HepG2 (cell line): ENCODE measurements at regions not wholly inside any gene's neighbourhood (a gene's known extent, or its start where the extent isn't known, plus 50 kb on each side); places are given as distances from the start of the nearest gene placed in this dataset.

ENCODE experiments used
- CAMTA2 ChIP-seq: sonication (generic); formaldehyde crosslinking; IDR thresholded peaks from 2 replicates; pipeline ENCODE4 v1.4.0; 2020; ENCODE audit warnings: mild to moderate bottlenecking, missing genetic modification reagents, borderline replicate concordance
- KLF16 ChIP-seq, 2 experiments: sonication (generic) in 1 of 2; formaldehyde crosslinking in 1 of 2; IDR thresholded peaks; 2 replicates each; pipeline versions ENCODE4 v1.6.1 to v1.8.0; 2016 to 2023; ENCODE audit warnings: missing genetic modification reagents in 2 of 2, missing compliant biosample characterization in 1 of 2
- MBD4 ChIP-seq: IDR thresholded peaks from 2 replicates; pipeline ENCODE4 v1.6.1; 2012; ENCODE audit warnings: low read length, inconsistent platforms, borderline replicate concordance
- TAF1 ChIP-seq: sonication (generic); formaldehyde crosslinking; IDR thresholded peaks from 2 replicates; pipeline ENCODE4 v1.4.0; 2020; ENCODE audit warnings: missing genetic modification reagents

DNA sequence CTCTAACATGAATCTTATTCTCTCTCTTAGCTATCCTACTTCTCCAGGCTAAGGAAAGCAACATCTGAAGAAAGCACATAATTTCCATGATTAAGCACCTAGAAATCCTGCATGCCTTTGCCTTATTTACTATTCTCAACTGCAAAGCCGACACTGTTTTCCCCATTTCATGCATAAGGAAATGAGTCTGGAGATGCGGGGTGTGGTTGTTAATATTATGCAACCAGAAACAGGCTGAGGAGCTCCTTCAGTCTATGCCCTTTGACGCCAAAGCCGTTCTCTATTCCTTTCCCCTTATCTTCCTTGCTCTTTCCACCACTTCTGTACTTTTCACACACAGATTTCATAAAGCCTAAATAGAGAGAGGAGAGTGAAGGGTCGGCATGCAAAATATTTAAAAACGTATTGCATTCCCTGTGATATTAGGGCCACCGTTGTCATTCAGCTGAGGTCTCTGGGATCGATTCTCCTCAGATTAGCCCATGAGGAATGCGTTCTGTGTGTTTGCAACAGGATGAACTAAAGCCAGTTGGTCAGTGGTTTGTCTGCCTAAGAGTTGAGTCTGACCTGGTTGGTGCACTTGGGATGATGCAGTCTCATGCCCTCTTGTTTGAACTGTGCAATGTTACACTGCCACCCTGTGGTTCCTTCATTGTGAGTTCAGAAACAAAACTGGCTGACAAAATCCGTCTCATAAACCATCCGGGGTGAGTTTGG lies 53.1 kb upstream of the PLEKHG7 start:
- no peak for TF ChIP-seq KLF16 (CRISPR knock-in tag; IDR thresholded peaks at IDR 0.05)
- no peak for TF ChIP-seq CAMTA2 (CRISPR knock-in tag)
- no peak for TF ChIP-seq MBD4
- no peak for TF ChIP-seq TAF1
